Body of pancreas (tissue), 4 donors: ENCODE measurements at regions not wholly inside any gene's neighbourhood (a gene's known extent, or its start where the extent isn't known, plus 50 kb on each side); places are given as distances from the start of the nearest gene placed in this dataset.

Experiments used
- POLR2A ChIP-seq, 3 donors: fragments of 450-650 bp; IDR thresholded peaks; one replicate each; pipeline ENCODE4 v1.6.1; 2016; ENCODE audit warnings: antibody characterized with exemption in 3 of 3, mild to moderate bottlenecking in 2 of 3
- TF ChIP-seq, protein P1 (sequence below), 7 experiments: fragments of 450-650 bp in 4 of 7; fragments of 200-600 bp in 3 of 7; sonication (generic) in 3 of 7; IDR thresholded peaks; one replicate each; pipeline ENCODE4 v1.5.1; 2016 to 2019; ENCODE audit warnings: antibody characterized with exemption in 7 of 7

DNA sequence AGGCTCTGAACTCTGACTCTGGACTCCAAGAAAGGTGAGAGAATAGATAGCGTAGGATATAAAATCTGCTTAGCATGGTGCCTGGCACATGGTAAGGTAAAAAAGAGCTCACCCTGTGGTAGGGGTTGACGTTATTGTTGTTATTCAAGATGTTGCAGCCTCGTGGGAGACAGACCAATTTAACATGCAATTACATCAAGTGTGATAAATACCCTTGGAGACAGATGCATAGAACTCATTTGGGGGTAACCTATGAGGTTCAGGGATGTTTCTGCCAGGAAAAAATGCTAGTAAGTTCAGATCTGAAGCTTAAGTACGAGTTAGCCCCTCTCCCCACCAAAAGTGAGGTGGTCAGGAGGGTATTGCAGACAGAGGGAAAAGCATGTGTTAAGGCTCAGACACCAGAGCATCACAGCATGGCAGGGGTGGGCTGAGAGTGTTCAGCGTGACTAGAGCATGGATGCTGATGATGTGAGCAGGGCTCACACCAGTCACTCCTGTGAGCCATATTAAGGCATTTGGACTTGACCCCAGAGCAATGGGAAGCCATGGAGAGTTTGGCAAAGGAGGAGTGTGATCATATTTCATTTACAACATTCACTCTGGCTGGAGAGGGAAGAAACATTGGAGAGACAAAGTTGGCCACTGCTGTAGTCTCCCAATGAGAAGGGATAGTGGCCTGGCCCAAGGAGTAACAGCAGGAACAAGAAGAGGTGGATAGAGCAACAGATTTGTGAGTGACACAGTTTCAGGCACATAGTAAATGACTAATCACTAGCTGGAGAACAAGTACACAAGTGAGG, 181.0 kb downstream of the UACA start:
- TF ChIP-seq, protein P1, sequence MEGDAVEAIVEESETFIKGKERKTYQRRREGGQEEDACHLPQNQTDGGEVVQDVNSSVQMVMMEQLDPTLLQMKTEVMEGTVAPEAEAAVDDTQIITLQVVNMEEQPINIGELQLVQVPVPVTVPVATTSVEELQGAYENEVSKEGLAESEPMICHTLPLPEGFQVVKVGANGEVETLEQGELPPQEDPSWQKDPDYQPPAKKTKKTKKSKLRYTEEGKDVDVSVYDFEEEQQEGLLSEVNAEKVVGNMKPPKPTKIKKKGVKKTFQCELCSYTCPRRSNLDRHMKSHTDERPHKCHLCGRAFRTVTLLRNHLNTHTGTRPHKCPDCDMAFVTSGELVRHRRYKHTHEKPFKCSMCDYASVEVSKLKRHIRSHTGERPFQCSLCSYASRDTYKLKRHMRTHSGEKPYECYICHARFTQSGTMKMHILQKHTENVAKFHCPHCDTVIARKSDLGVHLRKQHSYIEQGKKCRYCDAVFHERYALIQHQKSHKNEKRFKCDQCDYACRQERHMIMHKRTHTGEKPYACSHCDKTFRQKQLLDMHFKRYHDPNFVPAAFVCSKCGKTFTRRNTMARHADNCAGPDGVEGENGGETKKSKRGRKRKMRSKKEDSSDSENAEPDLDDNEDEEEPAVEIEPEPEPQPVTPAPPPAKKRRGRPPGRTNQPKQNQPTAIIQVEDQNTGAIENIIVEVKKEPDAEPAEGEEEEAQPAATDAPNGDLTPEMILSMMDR (IDR thresholded peaks at IDR 0.05): no peak
- no peak for TF ChIP-seq POLR2A (IDR thresholded peaks at IDR 0.05)
